ENCODE measurements at regions not wholly inside any gene's neighbourhood (a gene's known extent, or its start where the extent isn't known, plus 50 kb on each side); places are given as distances from the start of the nearest gene placed in this dataset.

GRCh38 chr5:2266641-2267240 lies 384.0 kb upstream of the IRX4 start:
- no peak for TF ChIP-seq CTCF (IDR thresholded peaks at IDR 0.05)
- Mint-ChIP-seq H3K9me3 (no peaks in the 10 kb centered on the region), H3K27ac (no peak overlapping the region), H3K27me3 (ENCODE audit: low read depth, poor library complexity) (peaks cover 10% of the 10 kb centered on the region), H3K36me3 (ENCODE audit: low read depth) (no peaks in the 10 kb centered on the region), H3K4me1 (no peaks in the 10 kb centered on the region), H3K4me3 (no peak overlapping the region)
- DNase-seq, result no peak

- no peaks in the 10 kb centered on the region for H3K9me3 Mint-ChIP-seq
- no peak overlapping the region for H3K4me3 Mint-ChIP-seq
- no peaks in the 10 kb centered on the region for H3K36me3 Mint-ChIP-seq (ENCODE audit: low read depth)
- no peak for DNase-seq
- no peak overlapping the region for H3K27ac Mint-ChIP-seq
- H3K27me3 Mint-ChIP-seq (ENCODE audit: low read depth, poor library complexity), result peaks cover 6% of the 10 kb centered on the region
- H3K4me1 Mint-ChIP-seq, result no peaks in the 10 kb centered on the region
- no peak for TF ChIP-seq CTCF (IDR thresholded peaks at IDR 0.05)
Observed at GRCh38 chr5:2265341-2265740, 382.6 kb upstream of the IRX4 start.

- no peak for TF ChIP-seq CTCF (IDR thresholded peaks at IDR 0.05)
- Mint-ChIP-seq H3K27ac (no peak overlapping the region), H3K36me3 (ENCODE audit: low read depth) (no peaks in the 10 kb centered on the region), H3K9me3 (no peaks in the 10 kb centered on the region), H3K4me1 (no peaks in the 10 kb centered on the region), H3K4me3 (no peak overlapping the region), H3K27me3 (ENCODE audit: low read depth, poor library complexity) (peaks cover 4% of the 10 kb centered on the region)
- DNase-seq, result no peak
Observed at GRCh38 chr5:2263763-2264162, 381.0 kb upstream of the IRX4 start.

- no peak for DNase-seq
- no peak overlapping the region for H3K4me3 Mint-ChIP-seq
- no peak for TF ChIP-seq CTCF (IDR thresholded peaks at IDR 0.05)
- H3K27me3 Mint-ChIP-seq (ENCODE audit: low read depth, poor library complexity), result peaks cover 9% of the 10 kb centered on the region
- no peaks in the 10 kb centered on the region for H3K4me1 Mint-ChIP-seq
- no peak overlapping the region for H3K27ac Mint-ChIP-seq
- H3K9me3 Mint-ChIP-seq, result no peaks in the 10 kb centered on the region
- no peaks in the 10 kb centered on the region for H3K36me3 Mint-ChIP-seq (ENCODE audit: low read depth)
Observed at GRCh38 chr5:2262620-2263019, 379.9 kb upstream of the IRX4 start.

- Mint-ChIP-seq H3K36me3 (ENCODE audit: low read depth) (no peaks in the 10 kb centered on the region), H3K27ac (no peak overlapping the region), H3K4me3 (no peak overlapping the region), H3K27me3 (ENCODE audit: low read depth, poor library complexity) (peaks cover 9% of the 10 kb centered on the region), H3K9me3 (no peaks in the 10 kb centered on the region), H3K4me1 (no peaks in the 10 kb centered on the region)
- TF ChIP-seq CTCF (IDR thresholded peaks at IDR 0.05), result no peak
- DNase-seq, result no peak
Observed at GRCh38 chr5:2261004-2261703, 378.4 kb upstream of the IRX4 start.
